C4-2B (cell line): ENCODE measurements at regions not wholly inside any gene's neighbourhood (a gene's known extent, or its start where the extent isn't known, plus 50 kb on each side); places are given as distances from the start of the nearest gene placed in this dataset.

Experiments
- H3K27ac ChIP-seq: fragments of 450-650 bp; 2 replicates; pipeline ENCODE4 v1.5.1; 2017
- CTCF ChIP-seq: fragments of 450-650 bp; conservative IDR thresholded peaks from 2 replicates; pipeline ENCODE4 v1.5.1; 2017; ENCODE audit warnings: mild to moderate bottlenecking
- ZFX ChIP-seq: fragments of 450-650 bp; IDR thresholded peaks from 2 replicates; pipeline ENCODE4 v1.6.1; 2017

- H3K27ac ChIP-seq, result no peak overlapping the region
- TF ChIP-seq CTCF (no peak), ZFX (no peak)
Measured at GRCh38 chr14:31944256-31945073, 132.6 kb upstream of the ARHGAP5 start.

- TF ChIP-seq ZFX (no peak), CTCF (no peak)
- H3K27ac ChIP-seq, result no peak overlapping the region
Measured at GRCh38 chr14:31945074-31945613, 132.0 kb upstream of the ARHGAP5 start.

- no peak for TF ChIP-seq CTCF
- TF ChIP-seq ZFX, result no peak
- H3K27ac ChIP-seq, result no peak overlapping the region
Measured at GRCh38 chr14:31945701-31946100, 131.4 kb upstream of the ARHGAP5 start.

GRCh38 chr14:31947076-31947475 is 130.0 kb upstream of the ARHGAP5 start:
- H3K27ac ChIP-seq, result no peak overlapping the region
- TF ChIP-seq CTCF, result no peak
- TF ChIP-seq ZFX, result no peak

- TF ChIP-seq CTCF (no peak), ZFX (no peak)
- no peak overlapping the region for H3K27ac ChIP-seq
Measured at GRCh38 chr14:31947680-31948595, 129.2 kb upstream of the ARHGAP5 start.

- H3K27ac ChIP-seq, result no peak overlapping the region
- TF ChIP-seq ZFX (no peak), CTCF (no peak)
Measured at GRCh38 chr14:31949709-31950108, 127.4 kb upstream of the ARHGAP5 start.

- no peak overlapping the region for H3K27ac ChIP-seq
- TF ChIP-seq CTCF, result no peak
- TF ChIP-seq ZFX, result no peak
Measured at GRCh38 chr14:31950331-31950730, 126.8 kb upstream of the ARHGAP5 start.
